ENCODE measurements at regions not wholly inside any gene's neighbourhood (a gene's known extent, or its start where the extent isn't known, plus 50 kb on each side); places are given as distances from the start of the nearest gene placed in this dataset.

- Histone ChIP-seq H3K27ac (ENCODE audit: low read depth, low read length) (no peak overlapping the region), H3K4me3 (ENCODE audit: low read depth, low read length) (no peak overlapping the region), H3K27me3 (ENCODE audit: control insufficient read depth, insufficient read depth, low read length) (no peaks in the 10 kb centered on the region), H3K9me3 (ENCODE audit: control insufficient read depth, insufficient read depth, low read length) (no peaks in the 10 kb centered on the region)
- CTCF ChIA-PET = no interaction called here
- TF ChIP-seq CTCF (IDR thresholded peaks at IDR 0.05; ENCODE audit: low read depth, low read length) = no peak
- no peak for DNase-seq (ENCODE audit: low read depth, low spot score)
- POLR2A ChIA-PET = no interaction called here
Observed at GRCh38 chr1:56442290-56442877, 137.0 kb downstream of the PLPP3 start.

GRCh38 chr1:56441601-56442000 lies 137.8 kb downstream of the PLPP3 start:
- ChIA-PET CTCF (no interaction called here), POLR2A (no interaction called here)
- Histone ChIP-seq H3K27me3 (ENCODE audit: control insufficient read depth, insufficient read depth, low read length) (no peaks in the 10 kb centered on the region), H3K4me3 (ENCODE audit: low read depth, low read length) (no peak overlapping the region), H3K27ac (ENCODE audit: low read depth, low read length) (no peak overlapping the region), H3K9me3 (ENCODE audit: control insufficient read depth, insufficient read depth, low read length) (no peaks in the 10 kb centered on the region)
- DNase-seq (ENCODE audit: low read depth, low spot score) = no peak
- no peak for TF ChIP-seq CTCF (IDR thresholded peaks at IDR 0.05; ENCODE audit: low read depth, low read length)

GRCh38 chr1:56439610-56440264 lies 139.6 kb downstream of the PLPP3 start:
- TF ChIP-seq CTCF (IDR thresholded peaks at IDR 0.05; ENCODE audit: low read depth, low read length) = no peak
- no peak for DNase-seq (ENCODE audit: low read depth, low spot score)
- Histone ChIP-seq H3K4me3 (ENCODE audit: low read depth, low read length) (no peak overlapping the region), H3K9me3 (ENCODE audit: control insufficient read depth, insufficient read depth, low read length) (no peaks in the 10 kb centered on the region), H3K27me3 (ENCODE audit: control insufficient read depth, insufficient read depth, low read length) (no peaks in the 10 kb centered on the region), H3K27ac (ENCODE audit: low read depth, low read length) (no peak overlapping the region)
- POLR2A ChIA-PET = no interaction called here
- CTCF ChIA-PET = no interaction called here

- ChIA-PET POLR2A (no interaction called here), CTCF (no interaction called here)
- TF ChIP-seq CTCF (IDR thresholded peaks at IDR 0.05; ENCODE audit: low read depth, low read length) = no peak
- H3K27ac ChIP-seq (ENCODE audit: low read depth, low read length) = no peak overlapping the region
- no peak overlapping the region for H3K4me3 ChIP-seq (ENCODE audit: low read depth, low read length)
- no peaks in the 10 kb centered on the region for H3K9me3 ChIP-seq (ENCODE audit: control insufficient read depth, insufficient read depth, low read length)
- no peak for DNase-seq (ENCODE audit: low read depth, low spot score)
- no peaks in the 10 kb centered on the region for H3K27me3 ChIP-seq (ENCODE audit: control insufficient read depth, insufficient read depth, low read length)
Observed at GRCh38 chr1:56438901-56439551, 140.3 kb downstream of the PLPP3 start.

- POLR2A ChIA-PET = no interaction called here
- no peak for DNase-seq (ENCODE audit: low read depth, low spot score)
- Histone ChIP-seq H3K4me3 (ENCODE audit: low read depth, low read length) (no peak overlapping the region), H3K9me3 (ENCODE audit: control insufficient read depth, insufficient read depth, low read length) (no peaks in the 10 kb centered on the region), H3K27ac (ENCODE audit: low read depth, low read length) (no peak overlapping the region), H3K27me3 (ENCODE audit: control insufficient read depth, insufficient read depth, low read length) (no peaks in the 10 kb centered on the region)
- TF ChIP-seq CTCF (IDR thresholded peaks at IDR 0.05; ENCODE audit: low read depth, low read length) = no peak
- CTCF ChIA-PET = no interaction called here
Observed at GRCh38 chr1:56437959-56438358, 141.4 kb downstream of the PLPP3 start.
